ENCODE measurements at regions not wholly inside any gene's neighbourhood (a gene's known extent, or its start where the extent isn't known, plus 50 kb on each side); places are given as distances from the start of the nearest gene placed in this dataset.
"Not testable (repeated sequence)": the region's sequence is repeated elsewhere in the genome, so short reads cannot be mapped to it uniquely, and the experiment has no call there.

- peak in 1 of 2 experiments; percentile 17 for DNase-seq
Observed at GRCh38 chr6:81455641-81456040, 296.8 kb downstream of the TENT5A start.

- DNase-seq: no peak
Observed at GRCh38 chr6:81451787-81452186, 300.7 kb downstream of the TENT5A start.

DNA sequence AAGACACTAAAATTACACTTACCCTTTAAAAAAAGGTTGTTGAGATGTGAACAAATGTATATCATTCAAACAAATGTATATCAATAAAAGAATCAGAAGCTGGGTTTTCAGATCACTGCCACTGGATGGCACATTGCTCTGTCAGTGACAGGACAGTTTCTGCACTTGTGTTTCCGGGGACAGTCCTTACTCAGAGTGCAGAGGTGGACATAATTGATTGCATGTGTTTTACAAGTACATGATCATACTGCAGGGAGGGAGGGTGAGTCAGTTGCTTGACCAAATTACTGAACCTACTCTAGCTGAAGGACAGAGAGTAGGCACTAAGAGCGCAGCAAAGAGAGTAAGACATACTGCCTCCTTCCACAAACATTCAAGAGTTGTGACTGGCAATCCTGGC is 302.3 kb downstream of the TENT5A start:
- no peak for DNase-seq

DNA sequence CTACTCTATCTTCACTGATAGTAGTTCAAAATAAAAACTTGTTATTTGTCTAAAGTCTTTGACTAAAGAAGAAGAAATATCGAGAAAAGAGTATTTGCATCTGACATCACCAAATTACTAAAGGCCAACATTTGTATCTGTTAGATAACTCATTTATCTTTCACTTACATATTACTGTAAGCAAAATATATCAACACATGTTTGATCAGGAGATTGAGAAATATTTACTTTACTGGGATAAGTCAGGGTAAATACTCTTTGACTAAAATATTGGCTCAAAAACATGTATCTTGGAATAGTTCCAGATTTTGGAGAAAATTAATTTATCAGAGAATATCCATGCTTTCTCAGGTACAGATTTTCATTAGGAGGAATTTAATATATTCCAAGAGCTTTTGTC is 306.0 kb downstream of the TENT5A start:
- DNase-seq: no peak

DNA sequence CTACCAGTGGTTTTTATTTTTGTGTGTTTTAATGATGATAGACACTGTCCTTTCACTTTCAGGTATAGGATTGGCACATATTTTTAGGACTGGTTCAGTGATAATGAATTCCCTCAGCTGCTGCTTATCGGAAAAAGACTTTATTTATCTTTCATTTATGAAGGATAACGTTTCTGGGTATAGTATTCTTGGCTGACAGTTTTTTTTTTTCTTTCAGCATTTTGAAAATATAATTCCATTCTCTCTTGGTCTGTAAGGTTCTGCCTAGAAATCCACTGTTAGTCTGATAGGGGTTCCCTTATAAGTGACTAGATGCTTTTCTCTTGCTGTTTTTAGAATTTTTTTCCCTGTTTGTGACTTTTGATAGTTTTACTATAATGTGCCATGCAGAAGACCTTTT is 313.1 kb downstream of the TENT5A start:
- DNase-seq: no peak

GRCh38 chr6:81436990-81437389 is 315.5 kb downstream of the TENT5A start:
- DNase-seq: no peak

DNA sequence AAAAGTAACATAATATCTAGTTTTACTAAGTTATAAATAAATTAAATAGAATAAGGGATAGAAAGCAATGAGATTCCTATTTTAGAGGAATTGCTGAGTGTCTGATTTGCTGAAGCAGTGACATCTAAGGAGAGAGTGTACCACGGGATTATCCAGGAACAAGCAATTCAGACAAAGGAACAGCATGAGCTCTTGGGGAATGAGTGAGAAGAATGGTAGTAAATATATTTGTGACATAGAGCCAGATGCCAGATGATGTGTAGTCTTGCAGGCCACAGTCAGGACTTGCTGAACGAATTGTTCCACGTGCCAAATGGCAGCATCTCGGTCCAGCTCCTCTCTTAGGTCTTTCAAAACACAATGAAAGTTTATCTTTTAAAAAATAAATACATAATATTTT is 339.2 kb downstream of the TENT5A start:
- no peak for DNase-seq

DNA sequence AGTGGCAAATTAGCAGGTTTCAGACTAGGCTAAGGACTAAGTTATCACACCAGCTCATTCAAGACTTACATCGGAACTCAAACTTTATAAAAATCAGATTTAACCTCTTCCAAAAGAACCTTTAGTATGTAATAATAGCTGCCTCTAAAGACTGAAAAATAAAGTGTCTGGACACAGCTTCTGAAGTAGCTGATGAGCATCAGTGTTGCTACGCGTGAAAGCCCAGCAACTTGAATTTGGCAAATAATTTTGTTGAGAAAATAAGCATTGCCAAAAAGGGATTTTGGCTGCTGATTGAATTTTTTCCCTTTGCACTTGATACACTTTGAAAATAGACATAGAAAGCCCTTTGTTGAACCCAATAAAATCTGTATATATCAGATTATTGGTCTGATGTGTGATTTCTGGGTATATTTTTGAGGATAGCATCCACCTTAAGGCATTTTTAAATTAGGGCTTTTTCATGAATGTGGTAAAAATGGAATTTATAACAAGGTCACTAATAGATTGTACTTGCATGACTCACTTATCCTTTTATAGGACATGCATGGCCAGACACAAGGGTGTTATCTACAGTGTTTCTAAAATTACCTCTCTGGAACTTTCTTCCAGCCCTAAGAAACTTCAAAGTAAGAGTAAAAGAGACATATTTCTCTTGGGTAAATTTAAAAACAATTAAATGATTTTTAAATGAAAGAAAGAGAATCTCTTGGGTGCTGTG is 350.4 kb downstream of the TENT5A start:
- DNase-seq: peak in 1 of 2 experiments; percentile 3

- no peak for DNase-seq
Observed at GRCh38 chr6:81396916-81397315, 355.6 kb downstream of the TENT5A start.

DNA sequence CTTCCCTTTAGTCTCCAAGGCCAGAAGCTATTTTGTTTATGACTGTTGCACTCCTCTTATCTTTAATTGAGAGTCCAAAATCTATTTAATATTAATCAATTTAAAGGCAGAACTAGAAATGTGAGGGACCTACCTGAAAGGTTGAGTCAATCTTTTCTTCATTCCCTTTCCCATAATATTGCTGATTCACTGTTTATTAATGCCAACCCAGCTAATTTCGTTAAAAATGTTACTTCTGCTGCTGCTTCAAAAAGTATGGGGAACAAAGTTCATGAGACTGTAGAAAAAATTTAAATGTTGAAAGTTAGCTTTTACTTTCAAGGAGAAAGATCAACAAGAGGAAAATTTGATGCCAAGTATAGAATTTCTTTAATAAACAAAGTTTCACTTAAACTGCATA is 365.3 kb downstream of the TENT5A start:
- no peak for DNase-seq

GRCh38 chr6:81384921-81385320 is 367.6 kb downstream of the TENT5A start:
- no peak for DNase-seq

- DNase-seq: no peak
Observed at GRCh38 chr6:81383472-81383871, 369.0 kb downstream of the TENT5A start.

GRCh38 chr6:81382852-81383251 is 369.6 kb downstream of the TENT5A start:
- no peak for DNase-seq

DNA sequence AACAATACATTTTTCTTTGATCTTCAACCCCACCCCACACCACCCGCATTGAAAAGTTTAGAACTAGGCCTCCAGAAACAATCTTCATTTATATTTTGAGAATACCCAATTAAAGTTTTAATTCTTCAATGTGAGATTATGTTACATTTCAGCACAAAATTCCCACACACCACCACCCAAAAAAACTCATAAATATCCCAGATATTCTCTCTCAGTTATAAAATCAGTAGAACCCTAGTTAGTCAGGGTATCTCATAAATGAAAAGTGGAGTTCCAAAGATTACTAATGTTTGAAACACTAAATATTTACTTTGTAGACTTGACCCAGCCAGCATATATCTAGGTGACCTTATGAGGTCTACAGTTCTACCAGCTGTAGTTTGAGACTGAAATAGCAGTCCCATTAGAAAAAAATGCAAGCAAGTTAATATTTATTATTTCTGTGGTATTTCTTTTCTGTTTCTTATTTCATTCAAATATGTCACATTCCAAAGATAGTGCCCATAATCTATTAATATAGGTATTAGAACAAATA is 371.0 kb downstream of the TENT5A start:
- no peak for DNase-seq

DNA sequence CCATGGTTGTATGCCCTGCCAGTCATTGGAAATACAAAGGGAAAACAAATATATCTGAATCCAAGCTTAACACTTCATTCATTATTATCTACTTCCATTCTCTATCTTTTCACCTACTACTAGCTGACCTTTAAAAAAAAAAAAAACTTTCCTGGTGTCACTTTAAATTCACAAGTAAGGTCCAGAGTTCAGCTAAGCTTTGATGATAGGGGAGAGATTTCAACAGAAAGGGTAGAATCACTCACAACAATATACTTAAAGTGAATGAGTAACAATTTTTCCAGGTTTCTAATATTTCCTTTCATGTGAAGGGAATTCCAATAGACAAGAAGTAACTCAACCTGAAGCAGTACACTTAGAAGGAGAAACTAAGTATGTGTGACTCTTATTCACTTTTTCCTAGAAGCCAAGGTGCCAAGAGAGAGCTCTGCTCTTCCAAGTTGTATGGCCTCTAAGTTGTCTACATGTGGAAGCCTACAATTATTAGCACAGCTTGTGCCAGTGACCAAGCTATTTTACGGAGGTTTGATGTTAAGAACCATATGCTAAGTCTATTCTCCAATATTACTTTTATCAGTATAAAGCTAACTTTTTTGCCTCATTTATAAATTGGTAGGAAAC is 371.7 kb downstream of the TENT5A start:
- DNase-seq: no peak

GRCh38 chr6:81376745-81377144 is 375.7 kb downstream of the TENT5A start:
- no peak for DNase-seq

GRCh38 chr6:81373414-81373813 is 379.1 kb downstream of the TENT5A start:
- DNase-seq: no peak

DNA sequence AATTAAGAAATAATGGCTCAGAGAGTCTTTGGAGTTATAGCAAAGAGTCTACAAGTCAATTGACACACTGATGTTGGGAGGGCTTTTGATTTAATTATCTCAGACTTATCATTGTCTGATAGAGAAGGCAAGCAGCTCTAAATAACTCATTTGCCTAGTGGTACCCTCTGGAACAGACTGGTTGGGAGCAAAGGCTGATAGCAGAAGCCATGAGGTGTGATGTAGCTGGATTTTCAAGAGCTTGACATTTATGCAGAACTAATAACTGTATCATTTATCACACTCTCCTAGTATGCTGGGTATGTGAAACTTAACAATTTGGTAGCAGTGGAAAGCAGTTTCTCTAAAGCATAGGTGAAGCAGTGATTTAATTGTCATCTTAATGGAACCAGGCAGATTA is 380.6 kb downstream of the TENT5A start:
- no peak for DNase-seq

GRCh38 chr6:81366972-81367371 is 385.5 kb downstream of the TENT5A start:
- no peak for DNase-seq

DNA sequence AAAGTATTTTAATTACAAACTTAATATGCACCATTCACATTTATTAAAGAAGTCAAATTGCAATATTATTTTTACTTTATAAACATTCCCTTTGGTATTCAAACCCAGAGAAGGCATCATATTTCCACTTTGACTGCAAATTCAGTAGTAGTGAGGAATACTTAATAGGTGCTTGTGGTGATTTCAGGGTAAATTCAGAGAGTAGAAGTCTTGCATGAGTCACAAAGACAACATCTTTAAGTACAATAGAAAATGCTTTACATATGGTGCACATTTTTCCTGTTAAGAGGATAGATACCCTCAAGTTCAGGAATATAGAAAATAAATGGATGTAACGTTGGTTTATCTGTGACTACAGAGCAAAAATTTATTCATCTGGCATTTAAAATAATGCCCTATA is 390.2 kb downstream of the TENT5A start:
- no peak for DNase-seq

GRCh38 chr6:81353262-81353661 is 399.2 kb downstream of the TENT5A start:
- no peak for DNase-seq

DNA sequence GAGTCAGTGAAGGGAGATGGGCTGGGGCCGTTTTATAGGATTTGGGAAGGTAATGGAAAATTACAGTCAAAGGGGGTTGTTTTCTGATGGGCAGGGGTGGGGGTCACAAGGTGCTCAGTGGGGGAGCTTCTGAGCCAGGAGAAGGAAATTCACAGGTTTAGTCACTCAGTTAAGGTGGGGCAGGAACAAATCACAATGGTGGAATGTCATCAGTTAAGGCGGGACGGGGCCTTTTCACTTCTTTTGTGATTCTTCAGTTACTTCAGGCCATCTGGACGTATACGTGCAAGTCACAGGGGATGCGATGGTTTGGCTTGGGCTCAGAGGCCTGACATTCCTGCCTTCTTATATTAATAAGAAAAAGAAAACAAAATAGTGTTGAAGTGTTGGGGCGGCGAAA is 408.5 kb downstream of the TENT5A start:
- not testable (repeated sequence) for DNase-seq

DNA sequence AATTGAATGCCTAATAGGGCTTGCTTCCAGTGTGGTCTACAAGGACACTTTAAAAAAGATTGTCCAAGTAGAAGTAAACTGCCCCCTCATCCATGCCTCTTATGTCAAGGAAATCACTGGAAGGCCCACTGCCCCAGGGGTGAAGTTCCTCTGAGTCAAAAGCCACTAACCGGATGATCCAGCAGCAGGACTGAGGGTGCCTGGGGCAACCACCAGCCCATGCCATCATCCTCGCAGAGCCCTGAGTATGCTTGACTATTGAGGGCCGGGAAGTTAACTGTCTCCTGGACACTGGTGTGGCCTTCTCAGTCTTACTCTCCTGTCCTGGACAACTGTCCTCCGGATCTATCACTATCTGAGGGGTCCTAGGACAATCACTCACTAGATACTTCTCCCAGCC is 411.5 kb downstream of the TENT5A start:
- DNase-seq: no peak

DNA sequence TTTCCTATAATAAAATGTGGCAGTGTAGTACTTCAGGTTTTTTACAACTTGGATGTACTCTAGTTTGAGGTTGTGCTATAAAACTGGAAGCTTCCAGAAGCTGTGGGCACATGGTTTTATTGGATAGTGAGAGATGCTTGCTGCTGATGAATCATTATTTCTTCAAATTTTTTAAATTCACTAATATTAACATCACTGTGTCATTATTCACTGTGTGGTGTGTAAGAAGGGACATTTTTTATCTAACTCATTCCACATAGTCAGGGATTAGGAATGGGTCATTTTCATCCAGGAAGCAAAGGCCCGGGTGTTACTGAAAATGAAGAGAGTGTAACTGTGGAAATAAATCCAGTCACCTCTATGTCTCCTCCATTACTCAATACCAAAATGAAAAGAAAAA is 421.0 kb downstream of the TENT5A start:
- no peak for DNase-seq

DNA sequence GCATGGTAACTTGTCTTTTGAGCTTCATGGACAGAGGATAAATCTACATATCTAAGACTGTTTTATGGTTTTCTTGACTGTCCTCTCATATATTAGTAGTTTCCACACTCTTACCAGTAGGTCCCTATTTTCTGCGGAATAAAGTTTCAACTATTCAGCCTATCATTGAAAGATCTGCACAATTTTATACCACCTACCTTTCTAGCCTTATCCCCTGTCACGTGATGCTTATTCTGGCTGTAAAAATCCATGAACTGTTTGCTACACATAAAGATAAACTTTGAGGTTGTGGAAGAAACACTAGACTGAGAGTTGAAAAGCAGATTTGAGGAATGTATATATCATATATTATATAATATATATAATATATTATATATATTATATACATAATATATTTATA is 423.8 kb downstream of the TENT5A start:
- no peak for DNase-seq
